HepG2 (cell line): ENCODE measurements at regions not wholly inside any gene's neighbourhood (a gene's known extent, or its start where the extent isn't known, plus 50 kb on each side); places are given as distances from the start of the nearest gene placed in this dataset.

Source experiments
- ATAC-seq: fragments of 200-7000 bp; cut with Tn5 transposase; 3 replicates; pipeline ENCODE4 v1.9.1; 2020; ENCODE audit warnings: mild to moderate bottlenecking, moderate library complexity
- BruUV-seq: library from RNA; stranded (reverse); fragments of 400-500 nt; replicated peaks from 2 replicates; lab custom pipeline; 2021; lab: Mats Ljungman, UMichigan
- CTCF ChIA-PET: fragments of 300-600 bp; formaldehyde crosslinking; extraction: SDS; loops from one replicate; lab custom pipeline; 2021; ENCODE audit warnings: low total read pairs, inconsistent platforms, low intra/inter-chr PET ratio; lab: Yijun Ruan, JAX
- POLR2A ChIA-PET: fragments of 350-600 bp; sonication (Branson Sonifier 250); formaldehyde crosslinking; loops from one replicate; lab custom pipeline; 2020; ENCODE audit warnings: antibody characterized with exemption, inconsistent platforms; lab: Yijun Ruan, JAX
- DNase-seq: peaks from one replicate; pipeline ENCODE4 v3.0.0-alpha.2; 2015; ENCODE audit warnings: low spot score
- FAIRE-seq: peaks from 3 replicates; lab custom pipeline; 2011; peaks lifted over from hg19 to GRCh38; lab: Jason Lieb, UNC
- H2AFZ ChIP-seq: one replicate; pipeline ENCODE4 v1.6.1; 2011; ENCODE audit warnings: low read length, inconsistent platforms
- H3K27ac ChIP-seq: fragments of 300-600 bp; 3 replicates; pipeline ENCODE4 v1.8.0; 2011; ENCODE audit warnings: mixed run types, mild to moderate bottlenecking, mixed read lengths, low read length, inconsistent platforms; ENCODE audit not compliant: insufficient read depth; ENCODE audit errors: extremely low read length
- H3K27me3 ChIP-seq, 2 experiments: fragments of 200-600 bp in 1 of 2; 2 replicates in 1 of 2; 3 replicates in 1 of 2; pipeline versions ENCODE4 v1.6.0 to v1.8.0; 2011; ENCODE audit warnings: low read length in 2 of 2, mild to moderate bottlenecking in 2 of 2, moderate library complexity in 2 of 2, inconsistent platforms in 1 of 2; ENCODE audit not compliant: insufficient read depth in 2 of 2, control insufficient read depth in 1 of 2
- H3K36me3 ChIP-seq, 2 experiments: fragments of 200-600 bp in 1 of 2; replicated peaks in 1 of 2; 2 replicates in 1 of 2; 3 replicates in 1 of 2; pipeline versions ENCODE4 v1.5.1 to v1.8.0; 2011; ENCODE audit warnings: low read length in 2 of 2, inconsistent platforms in 1 of 2; ENCODE audit not compliant: insufficient read depth in 2 of 2, control insufficient read depth in 1 of 2
- H3K4me1 ChIP-seq: 2 replicates; pipeline ENCODE4 v1.5.1; 2012; ENCODE audit warnings: low read length, inconsistent platforms; ENCODE audit not compliant: insufficient read depth
- H3K4me2 ChIP-seq: 2 replicates; pipeline ENCODE4 v1.6.0; 2011; ENCODE audit warnings: low read depth, low read length, inconsistent platforms
- H3K4me3 ChIP-seq, 3 experiments: fragments of 200-600 bp in 1 of 3; sonication (generic), shearing (Covaris generic) in 1 of 3; replicated peaks in 1 of 3; 2 replicates each; pipeline ENCODE4 v1.5.1; 2011 to 2016; ENCODE audit warnings: low read length in 3 of 3, inconsistent platforms in 2 of 3, low read depth in 2 of 3, mild to moderate bottlenecking in 2 of 3, control low read depth in 1 of 3, mixed read lengths in 1 of 3; ENCODE audit not compliant: insufficient read depth in 1 of 3
- H3K79me2 ChIP-seq: one replicate; pipeline ENCODE4 v1.6.1; 2011; ENCODE audit warnings: low read length, inconsistent platforms; ENCODE audit not compliant: insufficient read depth
- H3K9ac ChIP-seq: 2 replicates; pipeline ENCODE4 v1.6.0; 2011; ENCODE audit warnings: mild to moderate bottlenecking, low read depth, low read length, inconsistent platforms; ENCODE audit not compliant: insufficient read depth
- H3K9me3 ChIP-seq: 2 replicates; pipeline ENCODE4 v1.5.1; 2012; ENCODE audit warnings: mild to moderate bottlenecking, low read length
- H4K20me1 ChIP-seq: 2 replicates; pipeline ENCODE4 v1.6.0; 2011; ENCODE audit warnings: inconsistent platforms, mild to moderate bottlenecking, low read length, moderate library complexity; ENCODE audit not compliant: insufficient read depth
- FOXM1 ChIP-seq: sonication (generic); formaldehyde crosslinking; IDR thresholded peaks from 2 replicates; pipeline ENCODE4 v1.5.0; 2020; ENCODE audit warnings: missing genetic modification reagents
- GZF1 ChIP-seq: sonication (generic); formaldehyde crosslinking; IDR thresholded peaks from 2 replicates; pipeline ENCODE4 v1.5.1; 2020; ENCODE audit warnings: mild to moderate bottlenecking, missing genetic modification reagents
- KLF9 ChIP-seq: IDR thresholded peaks from 2 replicates; pipeline ENCODE4 v1.6.1; 2016; ENCODE audit warnings: low read depth
- XBP1 ChIP-seq: sonication (generic); formaldehyde crosslinking; IDR thresholded peaks from 2 replicates; pipeline ENCODE4 v1.5.0; 2020; ENCODE audit warnings: missing genetic modification reagents
- ZMAT3 ChIP-seq: sonication (generic); formaldehyde crosslinking; conservative IDR thresholded peaks from 2 replicates; pipeline ENCODE4 v1.7.0; 2021; ENCODE audit warnings: missing genetic modification reagents
- ZNF468 ChIP-seq: sonication (generic); formaldehyde crosslinking; IDR thresholded peaks from 2 replicates; pipeline ENCODE4 v1.8.0; 2022; ENCODE audit warnings: mild to moderate bottlenecking, moderate library complexity, missing genetic modification reagents
- ZNF563 ChIP-seq: sonication (generic); formaldehyde crosslinking; IDR thresholded peaks from 2 replicates; pipeline ENCODE4 v1.8.0; 2022; ENCODE audit warnings: mild to moderate bottlenecking, moderate library complexity, missing genetic modification reagents
- WGBS: methylation state at CpG from one replicate; pipeline ENCODE4 v1.1.6; 2017; ENCODE audit warnings: low lambda C conversion rate; 5-methylcytosine and 5-hydroxymethylcytosine counted together
- in situ Hi-C: cut with HindIII; loops from 2 replicates; pipeline ENCODE4 v1.10.0; 2017; ENCODE audit warnings: low pct_unique_long_range_greater_than_20kb; ENCODE audit not compliant: extremely low pct_ligation_motif_present
- intact Hi-C: fragments of 100-400 bp; cut with micrococcal nuclease; formaldehyde crosslinking; loops from one replicate; pipeline ENCODE4 v1.10.0; 2022; ENCODE audit not compliant: unreplicated experiment
- TF ChIP-seq, protein P1 (sequence below): sonication (generic); formaldehyde crosslinking; IDR thresholded peaks from 2 replicates; pipeline ENCODE4 v1.8.0; 2022; ENCODE audit warnings: missing genetic modification reagents, mild to moderate bottlenecking, inconsistent platforms, borderline replicate concordance
- TF ChIP-seq, protein P2 (sequence below): sonication (generic); formaldehyde crosslinking; IDR thresholded peaks from 2 replicates; pipeline ENCODE4 v1.4.0; 2020; ENCODE audit warnings: mild to moderate bottlenecking, missing genetic modification reagents
- TF ChIP-seq, protein P3 (sequence below): sonication (generic); formaldehyde crosslinking; IDR thresholded peaks from 2 replicates; pipeline ENCODE4 v1.8.1; 2023; ENCODE audit warnings: mild to moderate bottlenecking, moderate library complexity, missing genetic modification reagents

DNA sequence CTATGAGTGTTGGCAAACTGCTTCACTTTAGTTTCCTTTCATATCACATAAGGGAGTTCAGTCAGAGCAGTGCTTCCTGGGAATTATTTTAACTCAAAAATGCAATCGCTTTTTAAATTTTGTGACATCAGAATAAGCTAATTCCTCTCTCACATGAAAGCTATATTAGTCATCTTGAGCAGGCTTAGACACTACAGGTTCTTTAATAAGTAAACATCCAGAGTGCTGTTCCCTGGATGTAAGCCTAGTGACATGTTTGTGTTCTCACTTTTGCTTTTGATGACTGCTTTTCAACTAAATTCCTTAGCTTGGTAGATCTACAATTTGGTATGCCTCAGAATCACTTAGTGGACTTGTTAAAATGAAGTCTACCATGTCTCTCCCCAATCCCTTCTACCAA, 252.7 kb upstream of the POU3F2 start:
- H3K79me2 ChIP-seq = no peaks in the 10 kb centered on the region
- no peaks in the 10 kb centered on the region for H3K27me3 ChIP-seq
- 0% methylated on average over 1 of the region's 1 CpG for WGBS
- no peak overlapping the region for H3K4me2 ChIP-seq
- no peak overlapping the region for H3K4me3 ChIP-seq
- TF ChIP-seq ZNF468 (CRISPR knock-in tag) (no peak), GZF1 (CRISPR knock-in tag) (no peak), KLF9 (no peak), ZNF563 (no peak), ZMAT3 (CRISPR knock-in tag) (no peak), XBP1 (no peak), FOXM1 (no peak)
- TF ChIP-seq, protein P1, sequence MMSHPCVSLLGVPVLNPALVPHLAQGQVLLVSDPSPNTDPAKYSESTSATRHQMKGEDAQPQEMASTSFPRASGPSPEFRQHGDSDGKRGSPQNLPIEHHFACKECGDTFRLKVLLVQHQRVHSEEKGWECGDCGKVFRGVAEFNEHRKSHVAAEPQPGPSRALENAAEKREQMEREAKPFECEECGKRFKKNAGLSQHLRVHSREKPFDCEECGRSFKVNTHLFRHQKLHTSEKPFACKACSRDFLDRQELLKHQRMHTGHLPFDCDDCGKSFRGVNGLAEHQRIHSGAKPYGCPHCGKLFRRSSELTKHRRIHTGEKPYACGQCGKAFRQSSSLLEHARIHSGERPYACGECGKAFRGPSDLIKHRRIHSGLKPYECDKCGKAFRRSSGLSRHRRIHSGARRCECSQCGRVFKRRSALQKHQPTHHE (CRISPR knock-in tag) = no peak
- TF ChIP-seq, protein P2, sequence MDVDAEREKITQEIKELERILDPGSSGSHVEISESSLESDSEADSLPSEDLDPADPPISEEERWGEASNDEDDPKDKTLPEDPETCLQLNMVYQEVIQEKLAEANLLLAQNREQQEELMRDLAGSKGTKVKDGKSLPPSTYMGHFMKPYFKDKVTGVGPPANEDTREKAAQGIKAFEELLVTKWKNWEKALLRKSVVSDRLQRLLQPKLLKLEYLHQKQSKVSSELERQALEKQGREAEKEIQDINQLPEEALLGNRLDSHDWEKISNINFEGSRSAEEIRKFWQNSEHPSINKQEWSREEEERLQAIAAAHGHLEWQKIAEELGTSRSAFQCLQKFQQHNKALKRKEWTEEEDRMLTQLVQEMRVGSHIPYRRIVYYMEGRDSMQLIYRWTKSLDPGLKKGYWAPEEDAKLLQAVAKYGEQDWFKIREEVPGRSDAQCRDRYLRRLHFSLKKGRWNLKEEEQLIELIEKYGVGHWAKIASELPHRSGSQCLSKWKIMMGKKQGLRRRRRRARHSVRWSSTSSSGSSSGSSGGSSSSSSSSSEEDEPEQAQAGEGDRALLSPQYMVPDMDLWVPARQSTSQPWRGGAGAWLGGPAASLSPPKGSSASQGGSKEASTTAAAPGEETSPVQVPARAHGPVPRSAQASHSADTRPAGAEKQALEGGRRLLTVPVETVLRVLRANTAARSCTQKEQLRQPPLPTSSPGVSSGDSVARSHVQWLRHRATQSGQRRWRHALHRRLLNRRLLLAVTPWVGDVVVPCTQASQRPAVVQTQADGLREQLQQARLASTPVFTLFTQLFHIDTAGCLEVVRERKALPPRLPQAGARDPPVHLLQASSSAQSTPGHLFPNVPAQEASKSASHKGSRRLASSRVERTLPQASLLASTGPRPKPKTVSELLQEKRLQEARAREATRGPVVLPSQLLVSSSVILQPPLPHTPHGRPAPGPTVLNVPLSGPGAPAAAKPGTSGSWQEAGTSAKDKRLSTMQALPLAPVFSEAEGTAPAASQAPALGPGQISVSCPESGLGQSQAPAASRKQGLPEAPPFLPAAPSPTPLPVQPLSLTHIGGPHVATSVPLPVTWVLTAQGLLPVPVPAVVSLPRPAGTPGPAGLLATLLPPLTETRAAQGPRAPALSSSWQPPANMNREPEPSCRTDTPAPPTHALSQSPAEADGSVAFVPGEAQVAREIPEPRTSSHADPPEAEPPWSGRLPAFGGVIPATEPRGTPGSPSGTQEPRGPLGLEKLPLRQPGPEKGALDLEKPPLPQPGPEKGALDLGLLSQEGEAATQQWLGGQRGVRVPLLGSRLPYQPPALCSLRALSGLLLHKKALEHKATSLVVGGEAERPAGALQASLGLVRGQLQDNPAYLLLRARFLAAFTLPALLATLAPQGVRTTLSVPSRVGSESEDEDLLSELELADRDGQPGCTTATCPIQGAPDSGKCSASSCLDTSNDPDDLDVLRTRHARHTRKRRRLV (CRISPR knock-in tag) = no peak
- TF ChIP-seq, protein P3, sequence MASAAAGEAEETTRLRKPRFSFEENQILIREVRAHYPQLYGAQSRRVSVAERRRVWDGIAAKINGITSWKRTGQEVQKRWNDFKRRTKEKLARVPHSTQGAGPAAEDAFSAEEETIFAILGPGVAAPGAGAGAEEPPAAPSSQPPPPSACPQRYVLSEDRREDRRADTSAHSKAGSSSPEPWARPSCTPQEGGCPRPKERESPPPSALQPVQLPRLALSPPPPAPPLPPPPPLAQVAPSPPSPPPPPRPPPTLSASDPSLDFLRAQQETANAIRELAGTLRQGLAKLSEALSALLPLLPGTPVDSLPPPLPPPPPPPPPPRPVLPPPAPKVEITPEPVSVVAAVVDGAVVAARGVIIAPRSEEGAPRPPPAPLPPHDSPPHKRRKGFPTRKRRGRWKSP (CRISPR knock-in tag) = no peak
- no TSS peak for BruUV-seq
- H3K9me3 ChIP-seq = no peaks in the 10 kb centered on the region
- H3K36me3 ChIP-seq = no peaks in the 10 kb centered on the region
- no peak overlapping the region for H3K27ac ChIP-seq
- no peak overlapping the region for H2AFZ ChIP-seq
- POLR2A ChIA-PET = no interaction called here
- in situ Hi-C loops (no loop called here), intact Hi-C loops (no loop called here)
- ATAC-seq (no peak), DNase-seq (no peak), FAIRE-seq (no peak)
- H4K20me1 ChIP-seq = no peaks in the 10 kb centered on the region
- CTCF ChIA-PET = no interaction called here
- H3K4me1 ChIP-seq = no peaks in the 10 kb centered on the region
- H3K9ac ChIP-seq = no peak overlapping the region
